ENCODE measurements at regions not wholly inside any gene's neighbourhood (a gene's known extent, or its start where the extent isn't known, plus 50 kb on each side); places are given as distances from the start of the nearest gene placed in this dataset.

DNA sequence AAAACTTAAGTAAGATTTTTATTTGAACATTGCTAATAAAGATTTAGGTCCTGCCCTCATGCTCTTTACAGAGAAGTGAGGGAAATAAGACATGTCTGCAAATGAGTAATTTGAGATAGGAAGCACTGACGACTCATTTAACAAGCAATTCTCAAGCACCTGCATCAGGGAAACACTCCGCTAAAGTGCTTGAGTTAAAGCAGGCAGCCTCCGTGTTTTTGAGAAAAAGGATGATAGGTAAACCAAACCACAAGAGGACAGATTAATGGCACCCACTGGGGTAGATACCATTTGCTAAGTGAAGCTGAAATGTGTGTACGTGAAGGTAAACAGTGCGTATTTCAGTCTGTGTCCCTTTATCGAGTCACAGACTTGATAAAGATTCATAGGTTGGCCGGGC, 184.6 kb upstream of the CARD18 start:
- no peak for DNase-seq

- DNase-seq: no peak
Observed at GRCh38 chr11:105321696-105322095, 182.1 kb upstream of the CARD18 start.

DNA sequence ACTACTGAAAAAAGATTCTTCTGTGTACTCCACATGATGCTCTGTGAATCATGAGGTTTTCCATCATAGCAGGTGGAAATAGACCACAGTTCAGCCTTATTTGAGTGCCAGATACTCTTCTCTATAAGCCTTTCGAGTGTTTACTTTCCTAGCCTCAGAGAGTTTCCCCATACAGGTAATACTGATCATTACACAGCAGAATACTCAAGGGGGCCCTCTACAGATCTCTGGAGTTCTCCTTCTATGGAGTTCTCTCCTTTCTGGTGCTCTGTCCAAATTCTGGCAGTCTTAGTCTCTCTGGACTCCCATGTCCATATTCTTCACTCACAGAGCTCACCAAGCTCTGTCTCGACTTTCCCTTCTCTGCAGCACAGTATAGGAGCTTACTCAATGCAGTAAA, 175.7 kb upstream of the CARD18 start:
- DNase-seq: no peak

DNA sequence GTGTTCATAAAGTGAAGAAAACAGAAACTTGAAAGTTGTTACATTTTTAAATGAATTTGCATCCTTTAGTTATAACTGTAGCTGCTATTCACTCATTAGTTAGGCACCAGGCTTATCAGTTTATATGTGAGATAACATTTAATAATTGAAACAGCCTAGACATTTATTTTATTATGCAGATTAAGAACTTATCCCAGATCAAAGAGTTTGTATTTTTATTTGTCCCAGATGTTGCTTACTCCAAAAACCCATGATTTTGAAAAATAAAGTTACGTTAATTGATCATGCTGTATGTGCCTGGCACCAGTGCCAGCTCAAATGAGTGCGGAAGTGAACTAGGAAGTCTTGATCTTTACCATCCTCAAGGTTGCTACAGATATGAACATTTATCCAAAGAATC, 172.7 kb upstream of the CARD18 start:
- no peak for DNase-seq

- no peak for DNase-seq
Observed at GRCh38 chr11:105298630-105299029, 159.1 kb upstream of the CARD18 start.

- no peak for DNase-seq
Observed at GRCh38 chr11:105298174-105298573, 158.6 kb upstream of the CARD18 start.

DNA sequence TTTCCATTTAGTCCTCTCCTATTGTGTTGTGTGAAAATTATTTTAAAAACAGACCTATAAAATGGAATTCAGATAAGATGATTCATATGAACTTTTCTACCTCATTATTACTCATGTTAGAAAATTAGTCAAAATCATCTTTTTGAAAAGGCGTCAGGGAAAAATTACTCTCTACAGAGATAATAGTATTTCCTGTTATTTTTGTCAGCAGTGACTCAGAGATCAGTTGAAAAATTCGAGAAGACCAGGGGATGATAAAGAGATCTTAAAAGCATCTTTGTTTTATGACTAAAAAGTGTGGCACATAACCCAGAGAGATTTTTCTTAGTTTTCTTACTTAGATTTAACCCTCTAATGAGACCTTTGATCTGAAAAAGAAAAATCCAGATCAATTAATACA, 157.9 kb upstream of the CARD18 start:
- no peak for DNase-seq

DNA sequence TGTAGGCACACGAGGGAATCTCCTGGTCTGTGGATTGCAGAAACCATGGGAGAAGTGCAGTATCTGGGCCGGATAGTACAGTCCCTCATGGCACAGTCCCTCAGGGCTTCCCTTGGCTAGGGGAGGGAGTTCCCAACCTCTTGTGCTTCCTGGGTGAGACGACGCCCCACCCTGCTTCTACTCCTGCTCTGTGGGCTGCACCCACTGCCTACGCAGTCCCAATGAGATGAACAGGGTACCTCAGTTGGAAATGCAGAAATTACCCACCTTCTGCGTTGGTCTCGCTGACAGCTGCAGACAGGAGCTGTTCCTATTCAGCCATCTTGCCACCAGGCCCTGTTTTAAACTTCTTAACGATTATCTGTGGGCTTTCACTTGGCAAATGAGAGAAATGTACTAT, 157.2 kb upstream of the CARD18 start:
- no peak for DNase-seq

DNA sequence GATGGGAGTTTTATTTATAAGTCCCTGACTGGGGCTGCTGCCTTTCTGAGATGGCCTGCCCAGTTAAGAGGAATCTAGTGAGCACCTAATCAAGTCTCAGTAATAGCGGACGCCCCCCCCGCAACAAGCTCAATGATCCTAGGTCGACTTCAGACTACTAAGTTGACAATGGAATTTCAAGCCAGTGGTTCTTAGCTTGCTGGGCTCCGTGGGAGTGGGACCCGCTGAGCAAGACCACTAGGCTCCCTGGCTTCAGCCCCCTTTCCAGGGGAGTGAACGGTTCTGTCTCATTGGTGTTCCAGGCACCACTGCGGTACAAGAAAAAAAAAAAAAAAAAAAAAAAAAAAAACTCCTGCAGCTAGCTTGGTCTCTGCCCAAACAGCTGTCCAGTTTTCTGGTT, 156.8 kb upstream of the CARD18 start:
- DNase-seq: no peak

- DNase-seq: no peak
Observed at GRCh38 chr11:105282658-105283057, 143.1 kb upstream of the CARD18 start.

GRCh38 chr11:105274631-105275030, 135.1 kb upstream of the CARD18 start:
- DNase-seq: no peak

- no peak for DNase-seq
Observed at GRCh38 chr11:105273660-105274280, 134.2 kb upstream of the CARD18 start.

- DNase-seq: no peak
Observed at GRCh38 chr11:105269862-105270261, 130.3 kb upstream of the CARD18 start.

- no peak for DNase-seq
Observed at GRCh38 chr11:105268404-105269062, 129.0 kb upstream of the CARD18 start.

DNA sequence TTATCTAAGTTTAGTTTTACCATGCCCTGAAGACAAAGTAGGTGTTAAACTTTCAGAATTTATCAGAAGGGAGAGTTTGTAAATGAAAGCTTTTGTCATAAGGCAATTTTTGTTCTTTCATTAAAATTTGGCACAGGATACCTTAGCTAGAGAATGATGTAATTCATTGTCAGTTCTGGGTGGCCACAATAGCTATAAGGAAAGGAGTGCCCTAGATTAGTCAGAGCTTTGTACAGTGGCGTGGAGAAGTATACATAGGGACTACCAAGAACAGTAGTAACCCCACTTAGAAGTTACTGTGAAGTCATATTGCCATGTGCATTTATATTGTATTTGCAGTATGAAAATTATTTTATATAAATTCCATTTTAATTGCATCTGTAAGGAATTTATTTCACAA, 126.3 kb upstream of the CARD18 start:
- no peak for DNase-seq

GRCh38 chr11:105260976-105261375, 121.4 kb upstream of the CARD18 start:
- no peak for DNase-seq

DNA sequence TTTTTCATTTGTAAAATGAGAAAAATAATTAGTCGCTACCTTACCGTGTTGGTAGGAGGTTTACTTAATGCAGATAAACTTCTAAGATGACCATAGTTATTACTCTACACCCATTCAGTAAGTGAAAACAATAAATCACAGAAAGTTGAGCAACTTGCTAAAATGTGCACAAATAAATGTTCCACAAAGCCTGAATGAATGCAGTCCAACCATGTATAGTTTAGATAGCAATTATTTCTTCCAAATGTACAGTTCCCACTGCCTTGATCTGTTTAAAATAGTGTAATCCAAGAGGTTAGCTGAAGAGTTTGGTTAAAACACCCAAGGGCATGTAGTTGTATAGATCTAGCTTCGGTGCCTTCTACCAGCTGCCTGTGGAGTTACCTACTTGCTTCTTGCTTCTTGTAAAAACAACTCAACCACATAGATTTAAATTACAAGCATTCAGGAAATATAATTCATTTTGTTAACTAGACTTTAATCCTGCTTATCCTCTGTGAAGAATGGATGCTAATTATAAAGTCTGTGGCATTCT, 106.3 kb upstream of the CARD18 start:
- no peak for DNase-seq

DNA sequence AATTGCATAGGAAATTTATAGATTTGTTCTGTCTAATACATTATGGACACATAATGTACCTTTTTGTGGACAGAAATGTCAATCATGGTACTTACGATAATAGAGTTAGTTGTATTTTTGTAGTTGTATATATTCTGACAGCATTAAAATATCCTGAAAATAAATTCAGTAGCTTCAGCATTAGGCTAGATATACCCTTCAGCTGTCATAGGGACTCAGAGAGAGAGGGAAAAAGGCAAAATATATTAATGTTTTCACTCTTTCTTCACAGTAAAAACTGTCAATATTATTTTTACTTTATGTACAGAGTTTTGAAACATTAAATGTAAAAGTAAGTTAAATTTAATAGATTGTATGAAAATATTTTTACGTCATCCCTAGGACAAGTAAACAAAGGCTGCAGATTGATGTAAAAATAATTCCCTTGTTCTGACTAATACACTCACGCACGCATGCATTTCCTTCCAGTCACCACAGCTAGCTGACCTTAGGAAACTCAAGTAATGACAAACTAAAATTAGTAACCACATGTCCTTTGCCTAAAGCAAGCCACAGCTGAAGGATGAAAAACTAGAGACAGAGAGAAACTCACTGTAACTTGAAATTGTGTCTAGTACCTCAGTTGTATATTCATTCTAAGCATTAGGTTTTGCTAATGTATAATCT, 104.7 kb upstream of the CARD18 start:
- DNase-seq: no peak

DNA sequence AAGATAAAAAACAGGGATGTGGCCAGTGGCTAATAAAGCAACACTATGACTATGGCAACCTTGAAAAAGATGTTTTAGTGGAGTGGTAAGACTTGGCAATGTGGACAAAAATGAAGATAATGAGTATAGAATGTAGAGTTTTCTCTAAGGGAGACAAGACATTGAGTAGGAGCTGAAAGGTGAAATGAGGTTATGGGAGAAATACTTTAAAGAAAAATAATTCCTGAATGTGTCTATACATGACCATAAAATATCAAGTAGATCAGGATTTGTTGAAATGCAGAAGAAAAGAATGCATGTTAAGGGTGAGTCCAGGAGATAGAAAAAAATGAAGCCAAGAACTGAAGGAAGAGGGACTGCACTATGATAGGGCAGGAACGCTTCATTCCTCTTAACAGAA, 101.6 kb upstream of the CARD18 start:
- no peak for DNase-seq

- no peak for DNase-seq
Observed at GRCh38 chr11:105236664-105237063, 97.1 kb upstream of the CARD18 start.

GRCh38 chr11:105233285-105233684, 93.7 kb upstream of the CARD18 start:
- DNase-seq: no peak

- no peak for DNase-seq
Observed at GRCh38 chr11:105232021-105232420, 92.5 kb upstream of the CARD18 start.

DNA sequence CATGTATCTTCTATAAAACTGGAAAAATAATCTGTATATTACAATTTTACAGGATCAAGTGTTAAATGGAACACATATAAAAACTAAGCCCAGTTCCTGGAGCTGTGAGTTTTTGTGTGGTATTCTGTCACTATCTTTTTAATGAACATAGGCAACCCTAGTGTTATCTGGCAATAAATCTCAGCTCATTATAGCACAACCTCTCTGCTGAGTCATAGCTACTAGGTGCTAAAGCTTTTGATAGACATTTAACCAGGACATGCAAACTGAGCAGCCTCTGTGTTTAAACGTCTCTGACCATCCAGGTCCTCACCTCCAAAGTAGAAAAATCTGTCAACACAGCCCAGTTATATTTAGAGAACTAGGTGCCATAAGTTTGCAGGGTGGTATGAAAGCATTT, 91.0 kb upstream of the CARD18 start:
- DNase-seq: no peak

- no peak for DNase-seq
Observed at GRCh38 chr11:105229761-105230160, 90.2 kb upstream of the CARD18 start.
